ENCODE measurements at regions not wholly inside any gene's neighbourhood (a gene's known extent, or its start where the extent isn't known, plus 50 kb on each side); places are given as distances from the start of the nearest gene placed in this dataset.

DNA sequence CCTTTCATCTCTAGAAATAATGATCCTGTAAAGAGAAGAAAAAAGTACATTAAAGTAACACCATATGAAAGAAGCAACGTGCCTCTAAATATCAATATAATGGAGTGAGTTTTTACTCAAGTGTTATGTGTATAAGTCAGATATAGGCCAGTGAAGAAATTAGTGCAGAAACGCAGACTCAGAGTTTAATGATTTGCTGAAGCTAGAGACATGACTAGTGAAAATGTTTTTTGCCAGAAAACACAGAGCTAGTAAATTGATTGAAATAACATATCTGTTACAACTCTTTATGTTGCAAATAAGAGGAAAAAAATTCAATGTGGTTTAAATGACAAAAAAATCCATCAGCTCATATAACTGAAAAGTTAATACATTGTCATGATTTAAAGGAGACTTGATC, 217.2 kb upstream of the NXPH2 start:
- DNase-seq = no peak

DNA sequence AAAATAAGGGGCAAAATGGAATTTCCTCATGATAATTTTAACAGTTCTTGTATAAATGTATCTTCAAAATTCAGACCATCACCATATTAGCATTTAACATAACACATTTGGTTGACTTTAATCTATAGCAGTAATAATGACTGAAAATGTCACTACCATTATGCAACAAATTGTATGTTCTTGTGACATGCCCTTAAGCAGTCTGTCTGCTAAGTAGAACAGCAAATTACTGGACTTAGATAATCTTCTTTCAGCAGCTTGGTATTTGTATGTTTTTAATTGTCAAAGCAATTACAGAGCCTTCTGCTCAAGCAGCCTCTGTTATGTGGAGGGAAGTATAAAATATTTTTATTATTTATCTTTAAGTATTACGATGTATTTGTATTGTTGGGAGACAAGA, 214.3 kb upstream of the NXPH2 start:
- DNase-seq = no peak

DNA sequence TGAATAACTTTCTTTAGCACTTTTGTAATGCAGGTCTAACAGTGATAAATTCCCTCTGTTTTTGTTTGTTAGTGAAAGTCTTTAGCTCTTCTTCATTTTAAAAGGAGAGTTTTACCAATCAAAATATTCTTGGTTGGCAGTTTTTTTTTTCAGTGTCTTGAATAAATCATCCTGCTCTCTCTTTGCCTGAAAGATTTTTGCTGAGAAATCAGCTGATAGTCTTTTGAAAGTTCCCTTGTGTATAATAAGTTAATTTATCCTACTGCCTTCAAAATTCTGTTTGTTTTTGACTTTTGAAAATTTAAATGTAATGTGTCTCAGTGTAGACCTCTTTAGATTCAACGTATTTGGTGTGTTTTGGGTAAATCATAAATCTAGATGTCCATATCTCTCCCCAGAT, 205.7 kb upstream of the NXPH2 start:
- DNase-seq = no peak

DNA sequence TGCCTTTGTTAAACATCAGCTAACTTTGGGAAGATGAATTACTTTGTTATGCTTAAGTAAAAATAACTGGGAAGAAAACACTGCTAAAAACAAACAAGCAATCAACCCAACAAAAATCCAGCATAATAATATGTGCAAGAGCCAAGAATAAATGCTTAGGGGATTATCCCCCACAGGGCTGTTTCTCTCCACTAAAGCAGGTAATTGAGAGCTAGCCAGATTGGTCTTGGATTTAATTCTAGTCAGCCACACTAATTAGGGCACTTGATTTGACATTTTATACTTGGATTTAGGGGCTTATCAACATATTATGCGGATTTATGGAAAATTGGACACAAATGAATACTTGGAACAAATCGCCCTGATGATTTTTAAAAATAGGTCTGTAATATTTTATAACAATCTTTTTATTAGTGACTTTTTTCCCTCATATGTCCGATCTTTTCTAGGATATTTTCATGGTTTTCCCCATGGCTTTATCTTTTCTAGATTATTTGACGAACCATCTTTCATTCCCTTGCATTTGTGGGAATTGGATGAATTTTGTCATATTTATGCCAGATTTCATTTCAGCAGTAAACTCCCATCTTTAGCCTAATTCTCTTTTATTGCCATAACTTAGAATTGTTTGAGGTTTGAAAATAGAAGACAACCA, 199.1 kb upstream of the NXPH2 start:
- DNase-seq = no peak

- DNase-seq = no peak
Observed at GRCh38 chr2:138974651-138975050, 194.5 kb upstream of the NXPH2 start.

- no peak for DNase-seq
Observed at GRCh38 chr2:138964418-138964817, 184.2 kb upstream of the NXPH2 start.

DNA sequence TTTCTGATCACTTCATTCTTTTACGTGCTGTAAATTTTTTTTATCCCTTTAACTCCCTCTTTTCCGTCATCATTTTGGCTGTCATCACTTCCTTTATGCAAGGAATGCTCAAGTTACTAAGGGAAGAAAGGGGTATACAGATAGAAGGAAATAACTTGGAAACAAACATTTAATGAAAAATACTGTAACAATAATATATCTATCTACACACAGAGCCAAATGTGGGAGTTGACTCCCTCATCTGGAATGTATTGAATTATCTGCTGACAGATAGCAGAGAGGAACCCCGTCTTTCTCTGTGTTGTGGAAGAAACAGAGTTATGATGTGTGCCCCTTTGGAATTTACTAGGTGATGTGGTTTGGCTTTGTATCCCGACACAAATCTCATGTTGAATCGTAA, 182.5 kb upstream of the NXPH2 start:
- DNase-seq = no peak

DNA sequence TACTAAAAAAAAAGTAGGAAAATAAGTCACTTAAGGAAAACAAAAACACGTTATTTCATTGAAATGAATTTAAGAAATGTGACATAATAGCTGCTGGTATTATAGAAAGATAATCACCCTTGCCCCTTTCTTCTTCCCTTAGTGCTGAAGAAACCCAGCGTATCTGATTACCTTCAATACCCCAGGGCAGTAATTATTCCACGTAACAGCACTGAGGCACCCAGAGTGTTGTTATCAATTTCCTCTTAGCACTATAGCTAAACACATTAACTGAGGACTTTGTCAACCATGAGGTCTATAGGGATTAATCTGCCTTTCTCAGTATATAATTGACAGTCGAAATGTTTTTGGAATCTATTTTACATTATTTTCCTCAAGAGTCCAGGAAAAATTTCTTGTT, 180.0 kb upstream of the NXPH2 start:
- no peak for DNase-seq

GRCh38 chr2:138959031-138959430, 178.8 kb upstream of the NXPH2 start:
- DNase-seq = no peak

DNA sequence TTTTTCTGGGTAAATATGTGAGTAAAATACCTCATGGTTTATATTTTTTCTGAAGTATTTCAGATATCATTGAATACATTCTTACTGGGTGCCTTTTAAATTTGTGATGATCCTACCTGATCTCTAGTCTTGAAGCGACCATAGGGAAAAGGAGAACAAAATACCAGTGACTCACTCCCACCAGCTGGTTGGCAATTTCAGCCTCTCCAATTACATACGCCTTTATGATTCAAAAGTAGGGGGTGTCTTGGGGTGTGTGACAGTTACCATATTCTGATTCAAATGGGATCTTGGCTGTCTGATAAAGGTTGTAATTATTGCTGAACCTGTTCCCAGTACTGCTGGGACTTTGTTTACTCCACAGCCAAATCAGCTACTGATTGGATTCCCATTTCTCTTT, 175.9 kb upstream of the NXPH2 start:
- DNase-seq = no peak

- no peak for DNase-seq
Observed at GRCh38 chr2:138950486-138950885, 170.3 kb upstream of the NXPH2 start.

DNA sequence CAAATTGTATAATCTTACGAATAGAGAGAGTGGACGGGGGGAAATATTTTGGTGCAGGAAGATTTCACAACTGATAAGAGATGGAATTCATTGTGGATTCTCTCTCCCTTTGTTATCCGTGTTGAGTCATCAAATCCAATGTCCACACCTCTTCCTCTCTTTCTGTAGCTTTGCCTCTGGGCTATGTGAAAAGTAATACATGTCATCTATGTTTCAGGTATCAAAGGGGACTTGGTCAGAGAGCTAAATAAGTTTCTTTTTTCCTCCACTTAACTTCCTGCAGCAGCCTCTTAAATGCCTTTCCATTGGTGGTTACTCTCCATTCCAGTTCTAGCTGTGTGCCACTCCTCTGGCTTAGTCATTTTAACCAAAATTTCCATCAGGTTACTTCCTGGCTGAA, 169.3 kb upstream of the NXPH2 start:
- DNase-seq = no peak

GRCh38 chr2:138948070-138948539, 167.9 kb upstream of the NXPH2 start:
- DNase-seq = no peak

GRCh38 chr2:138943470-138943869, 163.3 kb upstream of the NXPH2 start:
- no peak for DNase-seq

GRCh38 chr2:138942466-138942865, 162.3 kb upstream of the NXPH2 start:
- DNase-seq = no peak

DNA sequence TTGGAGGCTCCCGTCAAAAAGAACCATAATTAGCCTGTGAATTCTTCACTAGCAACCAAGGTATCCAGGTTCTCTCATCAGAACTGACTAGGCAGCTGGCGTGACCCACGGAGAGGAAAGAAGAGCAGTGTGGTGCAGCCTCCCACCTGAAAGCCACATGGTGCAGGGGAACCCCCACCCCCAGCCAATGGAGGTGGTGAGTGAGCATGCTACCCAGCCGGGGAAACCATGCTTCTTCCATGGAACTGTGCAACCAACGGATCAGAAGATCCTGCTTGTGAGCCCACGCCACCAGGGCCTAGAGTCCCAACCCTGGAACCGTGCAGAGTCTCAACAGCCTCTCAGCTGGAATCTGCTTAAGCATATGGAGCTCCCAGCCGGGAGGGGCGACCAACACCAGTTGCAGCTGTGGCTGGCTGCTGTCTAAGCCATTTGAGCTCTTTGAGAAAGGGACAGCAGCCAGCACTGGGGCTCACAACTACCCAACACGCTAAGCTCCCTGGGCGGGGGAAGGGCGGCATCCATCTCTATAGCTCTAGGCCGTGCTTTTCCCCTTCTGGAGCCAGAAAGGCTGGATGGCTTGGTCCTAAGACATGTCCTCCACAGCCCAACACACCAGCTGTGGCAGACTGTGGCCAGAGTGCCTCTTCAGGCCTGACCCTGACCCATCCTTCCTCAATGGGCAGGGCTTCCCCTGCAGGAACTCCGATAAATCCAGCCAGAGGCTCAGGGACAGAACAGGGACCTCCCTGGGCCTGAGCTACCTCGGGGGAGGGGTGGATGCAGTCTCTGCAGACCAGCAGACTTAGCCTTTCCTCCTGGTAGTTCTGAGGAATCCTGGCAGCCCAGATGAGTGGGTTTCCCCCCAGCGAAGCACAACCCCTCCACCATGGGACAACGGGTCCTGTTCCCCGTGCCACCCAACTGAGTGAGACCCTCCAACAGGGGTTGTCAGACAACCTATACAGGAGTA, 151.4 kb upstream of the NXPH2 start:
- no peak for DNase-seq

- DNase-seq = no peak
Observed at GRCh38 chr2:138930571-138930970, 150.4 kb upstream of the NXPH2 start.

- no peak for DNase-seq
Observed at GRCh38 chr2:138928374-138929021, 148.3 kb upstream of the NXPH2 start.

DNA sequence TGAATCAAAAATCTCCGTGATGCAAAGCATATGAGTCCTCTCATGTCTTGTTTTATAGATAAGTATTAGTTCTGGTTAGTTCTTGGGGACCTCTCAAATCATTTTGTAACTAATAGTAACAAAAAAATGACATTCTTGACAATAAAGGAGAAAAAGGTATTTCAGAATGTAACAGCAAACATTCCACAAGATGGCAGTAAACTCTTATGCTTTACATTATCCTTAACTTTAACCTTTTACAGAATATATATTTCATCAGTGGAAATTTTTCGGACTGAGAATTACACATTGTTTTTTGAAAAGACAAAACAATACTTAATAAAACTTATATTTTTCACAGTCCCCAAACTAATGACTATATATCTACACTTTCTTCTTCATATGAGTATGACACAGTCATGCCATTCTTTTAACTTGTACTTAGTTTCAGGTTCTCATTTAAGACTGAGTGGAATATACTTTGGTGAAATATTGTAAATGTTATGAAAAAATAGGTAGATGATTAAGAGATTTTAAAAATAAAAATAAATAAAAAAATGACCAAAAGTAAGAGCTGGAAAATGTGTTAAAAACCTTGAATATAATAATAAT, 142.9 kb upstream of the NXPH2 start:
- no peak for DNase-seq

- DNase-seq = no peak
Observed at GRCh38 chr2:138919120-138919747, 139.0 kb upstream of the NXPH2 start.

- no peak for DNase-seq
Observed at GRCh38 chr2:138910427-138910826, 130.2 kb upstream of the NXPH2 start.

DNA sequence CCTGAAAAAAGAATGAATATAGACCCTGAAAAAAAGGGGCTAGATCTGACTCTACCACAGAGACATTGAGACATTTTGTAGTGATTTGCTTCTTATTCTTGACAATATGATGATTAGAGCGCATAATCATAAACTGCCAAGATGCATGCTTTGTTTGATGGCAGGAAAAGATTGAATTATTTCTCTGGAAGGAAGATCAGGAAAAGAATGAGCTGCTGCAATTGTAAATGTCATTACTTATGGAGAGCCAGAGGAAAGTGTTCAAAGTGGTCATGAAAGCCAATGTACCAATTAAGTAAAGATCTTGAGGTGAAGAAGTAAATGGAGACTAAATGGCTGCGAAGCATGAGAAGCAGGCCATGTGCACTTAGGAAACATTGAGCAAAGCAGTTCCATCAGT, 126.4 kb upstream of the NXPH2 start:
- no peak for DNase-seq

Data from inflammatory macrophage (primary cell).